ENCODE measurements at regions not wholly inside any gene's neighbourhood (a gene's known extent, or its start where the extent isn't known, plus 50 kb on each side); places are given as distances from the start of the nearest gene placed in this dataset.

DNA sequence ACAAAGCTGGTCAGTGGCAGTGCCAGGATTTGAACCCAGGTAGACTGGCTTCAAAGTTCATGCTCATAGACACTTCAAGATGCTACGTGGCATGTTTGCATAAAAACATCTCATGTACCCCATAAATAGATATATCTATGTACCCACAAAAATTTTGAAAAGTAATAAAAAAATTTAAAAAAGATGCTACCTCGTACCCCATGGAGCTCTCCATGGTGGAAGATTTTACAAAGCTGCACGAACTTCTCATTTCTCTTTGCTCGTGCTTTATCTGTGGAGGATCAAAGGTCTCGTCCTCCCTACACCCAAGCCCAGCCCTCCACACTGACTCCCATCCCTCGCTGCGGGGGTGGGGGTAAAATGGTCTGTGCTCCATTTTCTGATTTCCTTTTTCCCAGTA, 135.5 kb downstream of the HAPSTR1 start:
- TF ChIP-seq POLR2A (IDR thresholded peaks at IDR 0.05), result no peak
- TF ChIP-seq, protein P1, sequence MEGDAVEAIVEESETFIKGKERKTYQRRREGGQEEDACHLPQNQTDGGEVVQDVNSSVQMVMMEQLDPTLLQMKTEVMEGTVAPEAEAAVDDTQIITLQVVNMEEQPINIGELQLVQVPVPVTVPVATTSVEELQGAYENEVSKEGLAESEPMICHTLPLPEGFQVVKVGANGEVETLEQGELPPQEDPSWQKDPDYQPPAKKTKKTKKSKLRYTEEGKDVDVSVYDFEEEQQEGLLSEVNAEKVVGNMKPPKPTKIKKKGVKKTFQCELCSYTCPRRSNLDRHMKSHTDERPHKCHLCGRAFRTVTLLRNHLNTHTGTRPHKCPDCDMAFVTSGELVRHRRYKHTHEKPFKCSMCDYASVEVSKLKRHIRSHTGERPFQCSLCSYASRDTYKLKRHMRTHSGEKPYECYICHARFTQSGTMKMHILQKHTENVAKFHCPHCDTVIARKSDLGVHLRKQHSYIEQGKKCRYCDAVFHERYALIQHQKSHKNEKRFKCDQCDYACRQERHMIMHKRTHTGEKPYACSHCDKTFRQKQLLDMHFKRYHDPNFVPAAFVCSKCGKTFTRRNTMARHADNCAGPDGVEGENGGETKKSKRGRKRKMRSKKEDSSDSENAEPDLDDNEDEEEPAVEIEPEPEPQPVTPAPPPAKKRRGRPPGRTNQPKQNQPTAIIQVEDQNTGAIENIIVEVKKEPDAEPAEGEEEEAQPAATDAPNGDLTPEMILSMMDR (IDR thresholded peaks at IDR 0.05), result no peak
- no peaks in the 10 kb centered on the region for H3K27me3 ChIP-seq
- H3K4me1 ChIP-seq, result no peaks in the 10 kb centered on the region
- H3K27ac ChIP-seq, result no peak overlapping the region
- H3K9me3 ChIP-seq, result no peaks in the 10 kb centered on the region
- intact Hi-C loops (cut with DNase I; ENCODE audit: low total_unique reads), result no loop called here
- no peak overlapping the region for H3K4me3 ChIP-seq
- H3K36me3 ChIP-seq, result no peaks in the 10 kb centered on the region
- DNase-seq, result no peak

DNA sequence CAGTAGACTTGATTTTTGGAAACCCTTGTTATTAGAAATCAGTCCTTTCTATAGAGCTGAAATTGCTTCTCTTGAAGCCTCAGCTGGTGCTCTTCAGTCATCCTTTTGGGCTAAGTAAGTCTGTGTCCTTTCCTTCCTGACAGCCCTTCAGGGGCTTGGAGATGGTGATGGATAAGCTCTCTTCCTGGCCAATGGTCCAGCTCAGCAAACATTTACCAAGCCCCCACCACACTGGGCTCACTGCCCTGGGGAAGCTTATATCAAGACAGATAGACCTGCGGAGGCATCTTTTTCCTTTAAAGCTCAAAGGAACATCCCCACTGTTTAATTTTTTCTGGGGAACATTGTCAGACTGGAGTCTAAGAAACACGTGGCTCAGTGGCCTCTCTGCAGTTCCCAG, 139.6 kb downstream of the HAPSTR1 start:
- Histone ChIP-seq H3K4me3 (no peak overlapping the region), H3K27me3 (no peaks in the 10 kb centered on the region), H3K9me3 (no peaks in the 10 kb centered on the region), H3K27ac (no peak overlapping the region), H3K4me1 (no peaks in the 10 kb centered on the region), H3K36me3 (no peaks in the 10 kb centered on the region)
- TF ChIP-seq, protein P1 (IDR thresholded peaks at IDR 0.05), result no peak
- intact Hi-C loops (cut with DNase I; ENCODE audit: low total_unique reads), result no loop called here
- DNase-seq, result no peak

DNA sequence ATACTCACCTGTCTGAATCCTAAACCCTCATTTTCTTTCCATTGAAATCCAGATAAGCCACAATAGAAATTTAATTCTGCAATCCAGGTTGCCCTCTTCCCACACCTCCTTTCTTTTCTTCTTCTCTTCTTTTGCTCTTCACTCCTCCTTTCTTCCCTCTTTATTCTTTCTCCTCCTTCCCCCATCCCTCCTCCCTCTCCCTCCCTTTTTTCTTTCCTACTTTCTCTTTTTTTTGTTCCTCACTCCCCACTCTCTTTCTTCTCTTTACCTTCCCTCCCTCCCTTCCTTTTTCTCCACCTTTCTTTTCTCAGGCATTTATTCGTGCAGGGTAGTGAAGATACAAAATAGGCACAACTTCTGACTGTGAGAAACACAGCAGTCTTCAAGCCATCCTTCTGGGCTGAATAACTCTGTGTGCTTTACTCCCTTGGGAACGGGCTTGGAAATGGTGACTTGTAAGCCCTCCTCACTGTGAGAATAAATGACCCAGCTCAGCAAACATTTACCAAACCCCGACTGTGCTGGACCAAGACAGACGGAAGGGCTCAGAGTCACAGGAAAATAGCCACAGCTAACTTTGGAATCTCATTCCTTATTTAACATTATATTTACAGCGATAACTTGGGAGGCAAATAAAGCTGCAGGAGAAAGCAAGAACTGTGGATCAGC, 140.8 kb downstream of the HAPSTR1 start:
- Histone ChIP-seq H3K9me3 (no peaks in the 10 kb centered on the region), H3K4me3 (no peak overlapping the region), H3K36me3 (no peaks in the 10 kb centered on the region), H3K27ac (no peak overlapping the region), H3K4me1 (no peaks in the 10 kb centered on the region), H3K27me3 (no peaks in the 10 kb centered on the region)
- DNase-seq, result no peak
- intact Hi-C loops (cut with DNase I; ENCODE audit: low total_unique reads), result no loop called here
- TF ChIP-seq POLR2A (IDR thresholded peaks at IDR 0.05), result no peak
- TF ChIP-seq, protein P1 (IDR thresholded peaks at IDR 0.05), result no peak

- Histone ChIP-seq H3K4me1 (no peaks in the 10 kb centered on the region), H3K27ac (no peak overlapping the region), H3K4me3 (no peak overlapping the region), H3K36me3 (no peaks in the 10 kb centered on the region), H3K27me3 (no peaks in the 10 kb centered on the region), H3K9me3 (no peaks in the 10 kb centered on the region)
- no peak for TF ChIP-seq POLR2A (IDR thresholded peaks at IDR 0.05)
- TF ChIP-seq, protein P1 (IDR thresholded peaks at IDR 0.05), result no peak
- intact Hi-C loops (cut with DNase I; ENCODE audit: low total_unique reads), result no loop called here
- DNase-seq, result no peak
These were observed 144.4 kb downstream of the HAPSTR1 start for GRCh38 chr16:9235867-9236266.

- no peak overlapping the region for H3K27ac ChIP-seq
- no peak for DNase-seq
- H3K9me3 ChIP-seq, result no peaks in the 10 kb centered on the region
- no peaks in the 10 kb centered on the region for H3K36me3 ChIP-seq
- H3K27me3 ChIP-seq, result no peaks in the 10 kb centered on the region
- no peak overlapping the region for H3K4me3 ChIP-seq
- H3K4me1 ChIP-seq, result no peaks in the 10 kb centered on the region
- intact Hi-C loops (cut with DNase I; ENCODE audit: low total_unique reads), result no loop called here
- no peak for TF ChIP-seq POLR2A (IDR thresholded peaks at IDR 0.05)
- TF ChIP-seq, protein P1 (IDR thresholded peaks at IDR 0.05), result no peak
These were observed 144.9 kb downstream of the HAPSTR1 start for GRCh38 chr16:9236319-9236718.

Data from uterus (tissue), 3 donors.